Sigmoid colon (tissue), 4 donors: ENCODE measurements at regions not wholly inside any gene's neighbourhood (a gene's known extent, or its start where the extent isn't known, plus 50 kb on each side); places are given as distances from the start of the nearest gene placed in this dataset.

Experiments used
- EP300 ChIP-seq, 4 donors: sonication (generic); formaldehyde crosslinking; IDR thresholded peaks; one replicate each; pipeline ENCODE4 v1.6.1; 2017; ENCODE audit warnings: antibody characterized with exemption in 4 of 4
- TF ChIP-seq, protein P1 (sequence below), 4 experiments: fragments of 450-650 bp in 3 of 4; fragments of 200-600 bp in 1 of 4; IDR thresholded peaks; one replicate each; pipeline ENCODE4 v1.5.1; 2016 to 2019; ENCODE audit warnings: antibody characterized with exemption in 4 of 4, mild to moderate bottlenecking in 3 of 4, moderate library complexity in 2 of 4

DNA sequence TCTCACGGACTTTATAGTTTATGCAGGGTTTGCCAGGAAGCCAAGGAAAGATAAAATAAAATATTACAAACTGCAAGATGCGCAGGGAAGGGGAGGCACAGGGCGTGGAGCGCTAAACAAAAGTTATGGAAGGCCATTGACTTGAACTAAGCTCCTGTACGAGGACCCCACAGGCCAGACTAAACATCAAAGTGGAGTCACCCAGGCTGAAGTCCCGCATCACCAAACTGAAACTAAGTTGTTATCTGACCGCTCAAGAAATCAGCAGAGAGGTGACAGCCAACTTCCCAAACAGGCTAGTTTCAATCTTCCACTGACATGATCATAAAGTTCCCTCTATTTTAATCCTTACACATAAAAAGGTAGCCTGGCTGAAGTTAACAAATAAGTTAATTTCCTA, 90.5 kb upstream of the YWHAQ start:
- TF ChIP-seq, protein P1, sequence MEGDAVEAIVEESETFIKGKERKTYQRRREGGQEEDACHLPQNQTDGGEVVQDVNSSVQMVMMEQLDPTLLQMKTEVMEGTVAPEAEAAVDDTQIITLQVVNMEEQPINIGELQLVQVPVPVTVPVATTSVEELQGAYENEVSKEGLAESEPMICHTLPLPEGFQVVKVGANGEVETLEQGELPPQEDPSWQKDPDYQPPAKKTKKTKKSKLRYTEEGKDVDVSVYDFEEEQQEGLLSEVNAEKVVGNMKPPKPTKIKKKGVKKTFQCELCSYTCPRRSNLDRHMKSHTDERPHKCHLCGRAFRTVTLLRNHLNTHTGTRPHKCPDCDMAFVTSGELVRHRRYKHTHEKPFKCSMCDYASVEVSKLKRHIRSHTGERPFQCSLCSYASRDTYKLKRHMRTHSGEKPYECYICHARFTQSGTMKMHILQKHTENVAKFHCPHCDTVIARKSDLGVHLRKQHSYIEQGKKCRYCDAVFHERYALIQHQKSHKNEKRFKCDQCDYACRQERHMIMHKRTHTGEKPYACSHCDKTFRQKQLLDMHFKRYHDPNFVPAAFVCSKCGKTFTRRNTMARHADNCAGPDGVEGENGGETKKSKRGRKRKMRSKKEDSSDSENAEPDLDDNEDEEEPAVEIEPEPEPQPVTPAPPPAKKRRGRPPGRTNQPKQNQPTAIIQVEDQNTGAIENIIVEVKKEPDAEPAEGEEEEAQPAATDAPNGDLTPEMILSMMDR (IDR thresholded peaks at IDR 0.05), result no peak
- no peak for TF ChIP-seq EP300 (IDR thresholded peaks at IDR 0.05)
